ENCODE measurements at regions not wholly inside any gene's neighbourhood (a gene's known extent, or its start where the extent isn't known, plus 50 kb on each side); places are given as distances from the start of the nearest gene placed in this dataset.

DNA sequence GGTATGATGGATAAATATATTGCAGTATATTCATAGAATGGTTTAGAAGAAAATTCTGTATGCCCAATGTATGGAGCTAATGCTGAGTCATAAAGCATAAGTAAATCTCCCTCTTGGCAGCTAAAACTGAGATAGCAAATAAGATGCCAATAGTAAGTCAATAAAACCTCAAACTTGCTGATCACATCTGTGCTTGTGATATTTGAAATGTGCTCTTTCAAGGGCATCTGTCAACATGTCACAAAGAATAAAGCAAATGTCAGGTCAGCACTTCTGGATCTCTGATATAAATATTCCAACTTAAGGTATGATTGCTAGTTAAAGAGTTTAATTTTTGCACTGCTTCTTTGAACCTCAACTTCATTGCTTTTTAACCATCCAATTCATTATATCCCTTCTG is 262.3 kb upstream of the EMCN start:
- TF ChIP-seq, protein P1, sequence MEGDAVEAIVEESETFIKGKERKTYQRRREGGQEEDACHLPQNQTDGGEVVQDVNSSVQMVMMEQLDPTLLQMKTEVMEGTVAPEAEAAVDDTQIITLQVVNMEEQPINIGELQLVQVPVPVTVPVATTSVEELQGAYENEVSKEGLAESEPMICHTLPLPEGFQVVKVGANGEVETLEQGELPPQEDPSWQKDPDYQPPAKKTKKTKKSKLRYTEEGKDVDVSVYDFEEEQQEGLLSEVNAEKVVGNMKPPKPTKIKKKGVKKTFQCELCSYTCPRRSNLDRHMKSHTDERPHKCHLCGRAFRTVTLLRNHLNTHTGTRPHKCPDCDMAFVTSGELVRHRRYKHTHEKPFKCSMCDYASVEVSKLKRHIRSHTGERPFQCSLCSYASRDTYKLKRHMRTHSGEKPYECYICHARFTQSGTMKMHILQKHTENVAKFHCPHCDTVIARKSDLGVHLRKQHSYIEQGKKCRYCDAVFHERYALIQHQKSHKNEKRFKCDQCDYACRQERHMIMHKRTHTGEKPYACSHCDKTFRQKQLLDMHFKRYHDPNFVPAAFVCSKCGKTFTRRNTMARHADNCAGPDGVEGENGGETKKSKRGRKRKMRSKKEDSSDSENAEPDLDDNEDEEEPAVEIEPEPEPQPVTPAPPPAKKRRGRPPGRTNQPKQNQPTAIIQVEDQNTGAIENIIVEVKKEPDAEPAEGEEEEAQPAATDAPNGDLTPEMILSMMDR (IDR thresholded peaks at IDR 0.05), result no peak
- TF ChIP-seq MXI1 (IDR thresholded peaks at IDR 0.05; ENCODE audit: low read depth, low read length) (no peak), POLR2AphosphoS5 (IDR thresholded peaks at IDR 0.05; ENCODE audit: low read depth, low read length) (no peak), NFIC (IDR thresholded peaks at IDR 0.05; ENCODE audit: borderline replicate concordance) (no peak), RAD21 (IDR thresholded peaks at IDR 0.05; ENCODE audit: low read length) (no peak), RXRA (IDR thresholded peaks at IDR 0.05; ENCODE audit: borderline replicate concordance, low read depth) (no peak), FOXM1 (IDR thresholded peaks at IDR 0.05; ENCODE audit: low read depth) (no peak), JUND (IDR thresholded peaks at IDR 0.05) (no peak), NRF1 (IDR thresholded peaks at IDR 0.05; ENCODE audit: low read depth, low read length) (no peak), ELF1 (IDR thresholded peaks at IDR 0.05) (no peak)
- TF ChIP-seq, protein P2, sequence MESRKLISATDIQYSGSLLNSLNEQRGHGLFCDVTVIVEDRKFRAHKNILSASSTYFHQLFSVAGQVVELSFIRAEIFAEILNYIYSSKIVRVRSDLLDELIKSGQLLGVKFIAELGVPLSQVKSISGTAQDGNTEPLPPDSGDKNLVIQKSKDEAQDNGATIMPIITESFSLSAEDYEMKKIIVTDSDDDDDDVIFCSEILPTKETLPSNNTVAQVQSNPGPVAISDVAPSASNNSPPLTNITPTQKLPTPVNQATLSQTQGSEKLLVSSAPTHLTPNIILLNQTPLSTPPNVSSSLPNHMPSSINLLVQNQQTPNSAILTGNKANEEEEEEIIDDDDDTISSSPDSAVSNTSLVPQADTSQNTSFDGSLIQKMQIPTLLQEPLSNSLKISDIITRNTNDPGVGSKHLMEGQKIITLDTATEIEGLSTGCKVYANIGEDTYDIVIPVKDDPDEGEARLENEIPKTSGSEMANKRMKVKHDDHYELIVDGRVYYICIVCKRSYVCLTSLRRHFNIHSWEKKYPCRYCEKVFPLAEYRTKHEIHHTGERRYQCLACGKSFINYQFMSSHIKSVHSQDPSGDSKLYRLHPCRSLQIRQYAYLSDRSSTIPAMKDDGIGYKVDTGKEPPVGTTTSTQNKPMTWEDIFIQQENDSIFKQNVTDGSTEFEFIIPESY (IDR thresholded peaks at IDR 0.05; ENCODE audit: borderline replicate concordance, low read depth), result no peak

Data from SK-N-SH (cell line).